ENCODE measurements at regions not wholly inside any gene's neighbourhood (a gene's known extent, or its start where the extent isn't known, plus 50 kb on each side); places are given as distances from the start of the nearest gene placed in this dataset.
A peak's percentile ranks its signal among the peaks of the same experiment; 100 is the strongest.

- ChIA-PET CTCF (interaction anchor here (1.1 kb wide), 1 partner anchor 221 kb away, joined by 3 read pairs; no protein-coding TSS in a partner anchor), POLR2A (ENCODE audit: unreplicated experiment) (no interaction called here)
- DNase-seq (no peak), ATAC-seq (no peak)
- BruUV-seq (replicated peaks) = no TSS peak
- Histone ChIP-seq H3K4me1 (ENCODE audit: insufficient read depth, low read length) (peaks cover 15% of the 10 kb centered on the region), H3F3A (ENCODE audit: low read length, unreplicated experiment) (no peaks in the 10 kb centered on the region), H3K27ac (ENCODE audit: low read length) (no peak overlapping the region), H4K20me1 (ENCODE audit: low read length) (no peaks in the 10 kb centered on the region), H3K36me3 (ENCODE audit: low read depth, low read length) (no peaks in the 10 kb centered on the region), H2AFZ (ENCODE audit: low read length) (no peak overlapping the region), H3K4me2 (ENCODE audit: low read length) (no peak overlapping the region), H3K9me3 (ENCODE audit: low read length) (no peaks in the 10 kb centered on the region), H3K9me2 (replicated peaks; ENCODE audit: low read length) (no peaks in the 10 kb centered on the region), H3K4me3 (ENCODE audit: low read length) (no peak overlapping the region), H3K9ac (ENCODE audit: low read length) (no peak overlapping the region), H3K79me2 (ENCODE audit: low read length) (no peaks in the 10 kb centered on the region), H3K27me3 (ENCODE audit: low read length) (no peaks in the 10 kb centered on the region)
- intact Hi-C loops (cut with micrococcal nuclease) = loop anchor here (10.0 kb wide), 2 partner anchors 194 to 1004 kb away; no protein-coding TSS in a partner anchor
- TF ChIP-seq EZH2 (IDR thresholded peaks at IDR 0.05; ENCODE audit: low read length, unreplicated experiment) (no peak), EZH2phosphoT487 (IDR thresholded peaks at IDR 0.05; ENCODE audit: borderline replicate concordance, low read length) (no peak), CTCF (conservative IDR thresholded peaks at IDR 0.05; ENCODE audit: low read depth, low read length) (no peak)
Observed at GRCh38 chr14:100660498-100660881, 66.2 kb upstream of the DLK1 start.

GRCh38 chr14:100660882-100661635 lies 65.6 kb upstream of the DLK1 start:
- no peak overlapping the region for H3K27ac ChIP-seq (ENCODE audit: low read length)
- intact Hi-C loops (cut with micrococcal nuclease) = loop anchor here (10.0 kb wide), 2 partner anchors 194 to 1004 kb away; no protein-coding TSS in a partner anchor
- no peaks in the 10 kb centered on the region for H3K36me3 ChIP-seq (ENCODE audit: low read depth, low read length)
- H3K27me3 ChIP-seq (ENCODE audit: low read length) = no peaks in the 10 kb centered on the region
- peak; percentile 12; the same call in 1 of the 2 replicates for ATAC-seq
- H3K79me2 ChIP-seq (ENCODE audit: low read length) = no peaks in the 10 kb centered on the region
- H2AFZ ChIP-seq (ENCODE audit: low read length) = no peak overlapping the region
- H3K4me2 ChIP-seq (ENCODE audit: low read length) = no peak overlapping the region
- no peaks in the 10 kb centered on the region for H3K9me2 ChIP-seq (replicated peaks; ENCODE audit: low read length)
- peak; percentile 81 for DNase-seq
- no peak for TF ChIP-seq EZH2 (IDR thresholded peaks at IDR 0.05; ENCODE audit: low read length, unreplicated experiment)
- no peak for TF ChIP-seq CTCF (conservative IDR thresholded peaks at IDR 0.05; ENCODE audit: low read depth, low read length)
- no peak for TF ChIP-seq EZH2phosphoT487 (IDR thresholded peaks at IDR 0.05; ENCODE audit: borderline replicate concordance, low read length)
- H3F3A ChIP-seq (ENCODE audit: low read length, unreplicated experiment) = no peaks in the 10 kb centered on the region
- peaks cover 20% of the 10 kb centered on the region for H3K4me1 ChIP-seq (ENCODE audit: insufficient read depth, low read length)
- BruUV-seq (replicated peaks) = no TSS peak
- no peak overlapping the region for H3K9ac ChIP-seq (ENCODE audit: low read length)
- no peak overlapping the region for H3K4me3 ChIP-seq (ENCODE audit: low read length)
- CTCF ChIA-PET = interaction anchor here (1.1 kb wide), 1 partner anchor 221 kb away, joined by 3 read pairs; no protein-coding TSS in a partner anchor
- no peaks in the 10 kb centered on the region for H3K9me3 ChIP-seq (ENCODE audit: low read length)
- POLR2A ChIA-PET (ENCODE audit: unreplicated experiment) = no interaction called here
- H4K20me1 ChIP-seq (ENCODE audit: low read length) = no peaks in the 10 kb centered on the region
